ENCODE measurements at regions not wholly inside any gene's neighbourhood (a gene's known extent, or its start where the extent isn't known, plus 50 kb on each side); places are given as distances from the start of the nearest gene placed in this dataset.
"Not testable (repeated sequence)": the region's sequence is repeated elsewhere in the genome, so short reads cannot be mapped to it uniquely, and the experiment has no call there.

DNA sequence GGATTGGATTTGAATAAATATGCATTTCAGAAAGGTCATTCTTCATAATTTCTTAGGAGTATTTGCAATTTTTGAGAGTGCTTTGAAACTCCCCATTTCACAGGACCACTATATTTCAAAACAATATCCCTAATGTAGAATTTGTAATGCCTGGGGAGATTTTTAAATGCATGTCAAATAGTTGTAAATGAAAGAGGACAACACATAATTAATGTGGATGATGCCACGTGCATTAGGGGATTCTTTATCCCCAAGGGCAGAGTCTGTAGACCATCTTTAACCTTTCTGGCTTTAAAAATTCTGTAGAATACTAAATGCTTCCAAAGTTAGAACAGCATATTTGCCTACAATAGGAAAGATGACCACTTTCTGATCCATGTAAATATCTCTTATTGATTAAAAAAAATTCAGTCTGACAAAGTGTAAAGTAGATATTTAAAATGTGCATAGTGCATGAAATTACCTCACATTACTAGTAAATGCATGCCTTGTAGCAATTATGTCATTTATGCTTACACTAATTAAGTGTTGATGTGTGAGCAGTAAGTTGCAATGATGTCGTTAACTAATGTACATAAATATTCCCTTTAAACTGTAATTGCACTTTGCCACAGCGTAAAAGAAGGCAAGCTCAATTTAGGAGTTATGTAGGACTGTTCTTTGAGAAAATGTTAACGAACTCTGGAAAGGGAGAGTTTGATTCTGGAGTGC lies 416.1 kb downstream of the PSAT1 start:
- Histone ChIP-seq H3K27ac (no peak overlapping the region), H3K4me3 (no peak overlapping the region)
- TF ChIP-seq, protein P1, sequence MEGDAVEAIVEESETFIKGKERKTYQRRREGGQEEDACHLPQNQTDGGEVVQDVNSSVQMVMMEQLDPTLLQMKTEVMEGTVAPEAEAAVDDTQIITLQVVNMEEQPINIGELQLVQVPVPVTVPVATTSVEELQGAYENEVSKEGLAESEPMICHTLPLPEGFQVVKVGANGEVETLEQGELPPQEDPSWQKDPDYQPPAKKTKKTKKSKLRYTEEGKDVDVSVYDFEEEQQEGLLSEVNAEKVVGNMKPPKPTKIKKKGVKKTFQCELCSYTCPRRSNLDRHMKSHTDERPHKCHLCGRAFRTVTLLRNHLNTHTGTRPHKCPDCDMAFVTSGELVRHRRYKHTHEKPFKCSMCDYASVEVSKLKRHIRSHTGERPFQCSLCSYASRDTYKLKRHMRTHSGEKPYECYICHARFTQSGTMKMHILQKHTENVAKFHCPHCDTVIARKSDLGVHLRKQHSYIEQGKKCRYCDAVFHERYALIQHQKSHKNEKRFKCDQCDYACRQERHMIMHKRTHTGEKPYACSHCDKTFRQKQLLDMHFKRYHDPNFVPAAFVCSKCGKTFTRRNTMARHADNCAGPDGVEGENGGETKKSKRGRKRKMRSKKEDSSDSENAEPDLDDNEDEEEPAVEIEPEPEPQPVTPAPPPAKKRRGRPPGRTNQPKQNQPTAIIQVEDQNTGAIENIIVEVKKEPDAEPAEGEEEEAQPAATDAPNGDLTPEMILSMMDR (IDR thresholded peaks at IDR 0.05): no peak
- DNase-seq (ENCODE audit: low spot score): no peak

GRCh38 chr9:78713614-78714405 lies 416.9 kb downstream of the PSAT1 start:
- H3K4me3 ChIP-seq: no peak overlapping the region
- no peak for DNase-seq (ENCODE audit: low spot score)
- H3K27ac ChIP-seq: no peak overlapping the region
- TF ChIP-seq, protein P1 (IDR thresholded peaks at IDR 0.05): no peak

DNA sequence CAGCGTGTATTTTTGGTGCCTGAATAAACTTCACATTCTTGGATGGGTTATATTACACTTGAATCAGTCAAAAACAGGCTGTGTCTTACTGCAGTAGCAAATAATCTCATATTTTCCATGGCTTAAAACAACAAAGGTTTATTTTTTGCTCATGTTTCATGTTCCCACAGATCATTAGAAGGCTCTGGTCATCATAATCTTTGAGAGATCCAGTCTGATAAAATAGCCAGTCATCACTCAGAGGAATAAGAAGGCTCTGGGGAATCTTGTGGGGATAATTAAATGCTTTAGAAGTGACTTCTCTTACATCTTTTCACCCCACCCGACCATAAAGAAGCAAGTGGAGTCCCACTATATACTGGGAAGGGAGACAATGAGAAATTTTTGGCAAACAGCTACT lies 417.7 kb downstream of the PSAT1 start:
- TF ChIP-seq, protein P1 (IDR thresholded peaks at IDR 0.05): no peak
- no peak overlapping the region for H3K4me3 ChIP-seq
- H3K27ac ChIP-seq: no peak overlapping the region
- DNase-seq (ENCODE audit: low spot score): no peak

GRCh38 chr9:78719029-78719428 lies 422.1 kb downstream of the PSAT1 start:
- H3K27ac ChIP-seq; DNase-seq (ENCODE audit: low spot score); H3K4me3 ChIP-seq: not testable (repeated sequence)

GRCh38 chr9:78724896-78725295 lies 428.0 kb downstream of the PSAT1 start:
- DNase-seq (ENCODE audit: low spot score): no peak
- no peak overlapping the region for H3K4me3 ChIP-seq
- TF ChIP-seq, protein P1 (IDR thresholded peaks at IDR 0.05): no peak
- no peak overlapping the region for H3K27ac ChIP-seq

GRCh38 chr9:78725503-78725902 lies 428.6 kb downstream of the PSAT1 start:
- no peak for DNase-seq (ENCODE audit: low spot score)
- Histone ChIP-seq H3K4me3 (no peak overlapping the region), H3K27ac (no peak overlapping the region)
- TF ChIP-seq, protein P1 (IDR thresholded peaks at IDR 0.05): no peak

DNA sequence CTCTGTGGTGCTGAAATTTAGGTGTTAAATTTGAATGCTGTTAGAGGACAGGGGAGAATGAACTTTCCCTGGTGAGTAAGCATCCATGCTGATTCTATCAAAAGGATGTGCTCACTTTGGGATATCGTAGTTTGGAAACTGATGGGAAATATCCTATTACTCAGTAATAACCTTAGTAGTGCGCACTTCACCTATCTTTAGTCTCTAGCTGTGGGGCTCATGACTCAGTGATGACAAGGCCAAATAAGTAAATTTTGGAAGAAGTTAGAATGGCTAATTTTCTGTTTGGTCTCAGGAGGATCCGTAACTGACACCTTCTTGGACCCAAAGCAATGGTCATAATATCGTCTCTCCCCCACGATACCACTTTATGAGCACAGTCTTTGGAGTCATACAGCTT lies 448.4 kb downstream of the PSAT1 start:
- DNase-seq (ENCODE audit: low spot score): no peak
- TF ChIP-seq, protein P1 (IDR thresholded peaks at IDR 0.05): no peak
- H3K4me3 ChIP-seq: no peak overlapping the region

More for the DNA sequence above, 448.4 kb downstream of the PSAT1 start:
- H3K27ac ChIP-seq: no peak overlapping the region

Measured in coronary artery (tissue), 2 donors.